NB4 (cell line): ENCODE measurements at regions not wholly inside any gene's neighbourhood (a gene's known extent, or its start where the extent isn't known, plus 50 kb on each side); places are given as distances from the start of the nearest gene placed in this dataset.

ENCODE experiments used
- DNase-seq: peaks from one replicate; pipeline ENCODE4 v3.0.0; 2010; ENCODE audit warnings: low read depth
- H3K4me3 ChIP-seq: one replicate; pipeline ENCODE4 v1.5.1; 2011; ENCODE audit warnings: mild to moderate bottlenecking, low read depth, low read length, moderate library complexity
- CTCF ChIP-seq: IDR thresholded peaks from one replicate; pipeline ENCODE4 v1.5.1; 2012; ENCODE audit warnings: low read depth, low read length
- MYC ChIP-seq: IDR thresholded peaks from 2 replicates; pipeline ENCODE4 v1.6.1; 2011; ENCODE audit warnings: low read depth, low read length
- POLR2A ChIP-seq: IDR thresholded peaks from 2 replicates; pipeline ENCODE4 v1.6.1; 2011; ENCODE audit warnings: mild to moderate bottlenecking; ENCODE audit not compliant: insufficient read length; ENCODE audit errors: extremely low read depth
- TF ChIP-seq, protein P1 (sequence below): IDR thresholded peaks from 2 replicates; pipeline ENCODE4 v1.6.1; 2011; ENCODE audit warnings: low read depth, low read length

GRCh38 chr13:102510072-102510471 is 86.7 kb upstream of the TPP2 start:
- no peak for DNase-seq
- no peak overlapping the region for H3K4me3 ChIP-seq
- TF ChIP-seq MYC (no peak), CTCF (no peak)
- TF ChIP-seq, protein P1, sequence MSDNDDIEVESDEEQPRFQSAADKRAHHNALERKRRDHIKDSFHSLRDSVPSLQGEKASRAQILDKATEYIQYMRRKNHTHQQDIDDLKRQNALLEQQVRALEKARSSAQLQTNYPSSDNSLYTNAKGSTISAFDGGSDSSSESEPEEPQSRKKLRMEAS: no peak

DNA sequence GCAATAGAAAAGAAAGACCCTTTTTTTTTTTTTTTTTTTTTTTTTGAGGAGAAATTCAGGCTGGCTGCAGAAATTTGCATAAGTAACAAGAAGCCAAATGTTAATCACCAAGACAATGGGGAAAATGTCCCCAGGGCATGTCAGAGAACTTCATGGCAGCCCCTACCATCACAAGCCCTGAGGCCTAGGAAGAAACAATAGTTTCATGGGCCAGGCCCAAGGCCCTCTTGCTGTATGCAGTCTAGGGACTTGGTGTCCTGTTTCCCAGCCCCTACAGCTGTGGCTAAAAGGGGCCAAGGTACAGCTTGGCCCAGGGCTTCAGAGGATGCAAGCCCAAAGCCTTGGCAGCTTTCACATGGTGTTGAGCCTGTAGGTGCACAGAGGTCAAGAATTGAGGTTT is 88.4 kb upstream of the TPP2 start:
- DNase-seq: no peak
- TF ChIP-seq CTCF: no peak
- TF ChIP-seq POLR2A: no peak
- TF ChIP-seq MYC: no peak
- TF ChIP-seq, protein P1: no peak
- H3K4me3 ChIP-seq: no peak overlapping the region

DNA sequence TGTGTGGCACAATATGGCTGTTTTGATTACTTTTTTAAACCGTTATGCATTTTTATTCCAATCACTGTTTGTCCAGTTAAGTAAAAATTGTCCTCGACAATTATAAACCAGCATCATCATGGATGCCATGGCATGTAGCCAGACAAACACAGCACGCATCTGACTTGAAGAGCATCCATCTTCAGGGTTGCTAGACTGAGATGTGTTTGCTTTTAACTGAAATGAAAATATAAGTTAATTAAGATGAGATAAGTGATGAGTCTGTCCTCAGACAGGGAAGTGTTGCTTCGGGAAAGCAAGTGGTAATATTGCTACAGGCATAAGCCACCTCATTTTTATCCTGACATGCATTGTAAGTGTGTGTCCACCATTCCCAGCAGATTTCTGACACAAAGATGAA is 92.8 kb upstream of the TPP2 start:
- TF ChIP-seq POLR2A: no peak
- TF ChIP-seq MYC: no peak
- TF ChIP-seq CTCF: no peak
- TF ChIP-seq, protein P1: no peak
- DNase-seq: no peak
- no peak overlapping the region for H3K4me3 ChIP-seq

GRCh38 chr13:102495663-102496062 is 93.8 kb upstream of the FGF14 start:
- no peak for DNase-seq
- TF ChIP-seq MYC (no peak), CTCF (no peak)
- TF ChIP-seq, protein P1: no peak

GRCh38 chr13:102487330-102487729 is 85.5 kb upstream of the FGF14 start:
- H3K4me3 ChIP-seq: no peak overlapping the region
- TF ChIP-seq, protein P1: no peak
- TF ChIP-seq CTCF (no peak), MYC (no peak), POLR2A (no peak)
- DNase-seq: no peak

More at GRCh38 chr13:102495663-102496062, 93.8 kb upstream of the FGF14 start:
- H3K4me3 ChIP-seq: no peak overlapping the region

- H3K4me3 ChIP-seq: no peak overlapping the region
- peak; percentile 10 for DNase-seq
- TF ChIP-seq, protein P1: no peak
- TF ChIP-seq MYC (no peak), CTCF (no peak), POLR2A (no peak)
These were observed 82.5 kb upstream of the FGF14 start for GRCh38 chr13:102484329-102484728.
